Neural progenitor cell (in vitro differentiated cells): ENCODE measurements at regions not wholly inside any gene's neighbourhood (a gene's known extent, or its start where the extent isn't known, plus 50 kb on each side); places are given as distances from the start of the nearest gene placed in this dataset.

ENCODE experiments used
- CTCF ChIP-seq: fragments of 200-600 bp; sonication (generic); IDR thresholded peaks from 2 replicates; pipeline ENCODE4 v1.5.1; 2017; ENCODE audit warnings: antibody characterized with exemption, mild to moderate bottlenecking
- EZH2 ChIP-seq: fragments of 200-600 bp; sonication (generic); IDR thresholded peaks from 2 replicates; pipeline ENCODE4 v1.6.1; 2017; ENCODE audit warnings: antibody characterized with exemption, mild to moderate bottlenecking, moderate library complexity
- EZH2phosphoT487 ChIP-seq: fragments of 200-600 bp; sonication (generic); IDR thresholded peaks from 2 replicates; pipeline ENCODE4 v1.6.1; 2017; ENCODE audit warnings: antibody characterized with exemption

GRCh38 chr9:24912767-24913166 is 367.1 kb upstream of the IZUMO3 start:
- TF ChIP-seq EZH2 (no peak), CTCF (no peak), EZH2phosphoT487 (no peak)
